Transverse colon (tissue), 4 donors: ENCODE measurements at regions not wholly inside any gene's neighbourhood (a gene's known extent, or its start where the extent isn't known, plus 50 kb on each side); places are given as distances from the start of the nearest gene placed in this dataset.

Experiments used
- DNase-seq: peaks from one replicate; pipeline ENCODE4 v3.0.0-alpha.2; 2019
- H3K27ac ChIP-seq, 4 donors: fragments of 200-600 bp; sonication (generic); 2 replicates each; pipeline ENCODE4 v1.5.1; 2016 to 2018; ENCODE audit warnings: inconsistent platforms in 4 of 4
- H3K27me3 ChIP-seq: fragments of 200-600 bp; sonication (generic); 2 replicates; pipeline ENCODE4 v1.5.1; 2017; ENCODE audit warnings: inconsistent platforms
- H3K36me3 ChIP-seq, 4 donors: fragments of 200-600 bp; sonication (generic); 2 replicates each; pipeline ENCODE4 v1.5.1; 2017 to 2019; ENCODE audit warnings: inconsistent platforms in 4 of 4
- H3K4me1 ChIP-seq, 4 donors: fragments of 200-600 bp; sonication (generic); 2 replicates each; pipeline ENCODE4 v1.5.1; 2017 to 2020; ENCODE audit warnings: inconsistent platforms in 4 of 4
- H3K4me3 ChIP-seq, 4 donors: fragments of 200-600 bp; sonication (generic); 1 replicate in 1 of 4; 2 replicates in 3 of 4; pipeline versions ENCODE4 v1.5.1 to v1.6.1; 2017 to 2019; ENCODE audit warnings: inconsistent platforms in 4 of 4
- H3K9me3 ChIP-seq, 2 donors: fragments of 200-600 bp; sonication (generic); 2 replicates each; pipeline ENCODE4 v1.5.1; 2017 to 2019; ENCODE audit warnings: inconsistent platforms in 2 of 2
- EP300 ChIP-seq: sonication (generic); formaldehyde crosslinking; IDR thresholded peaks from one replicate; pipeline ENCODE4 v1.6.1; 2017; ENCODE audit warnings: antibody characterized with exemption, low read depth
- POLR2A ChIP-seq: fragments of 450-650 bp; IDR thresholded peaks from one replicate; pipeline ENCODE4 v1.6.1; 2016; ENCODE audit warnings: antibody characterized with exemption, mild to moderate bottlenecking, moderate library complexity
- POLR2AphosphoS5 ChIP-seq, 3 donors: sonication (generic); formaldehyde crosslinking; IDR thresholded peaks; one replicate each; pipeline ENCODE4 v1.6.1; 2016; ENCODE audit warnings: antibody characterized with exemption in 3 of 3
- WGBS, 2 donors: methylation state at CpG; one replicate each; pipeline ENCODE4 v1.1.5; 2018; ENCODE audit warnings: low coverage in 1 of 2; 5-methylcytosine and 5-hydroxymethylcytosine counted together
- in situ Hi-C, 4 donors: fragments of 200-750 bp; cut with MboI; loops; one replicate each; pipeline versions ENCODE4 v1.15.0 to v1.15.1; 2017; ENCODE audit warnings: low sequenced_read_pairs in 3 of 4, low pct_ligation_motif_present in 1 of 4, low pct_unique_long_range_greater_than_20kb in 1 of 4
- intact Hi-C: fragments of 100-400 bp; cut with DNase I; formaldehyde crosslinking; loops from one replicate; pipeline ENCODE4 v1.15.1; 2023; ENCODE audit warnings: low total_unique reads
- TF ChIP-seq, protein P1 (sequence below), 5 experiments: fragments of 200-600 bp in 3 of 5; fragments of 450-650 bp in 2 of 5; sonication (generic) in 3 of 5; IDR thresholded peaks; 1 replicate in 2 of 5; 2 replicates in 3 of 5; pipeline ENCODE4 v1.5.1; 2016 to 2017; ENCODE audit warnings: antibody characterized with exemption in 5 of 5, inconsistent platforms in 3 of 5, mild to moderate bottlenecking in 2 of 5, moderate library complexity in 1 of 5

- no peaks in the 10 kb centered on the region for H3K9me3 ChIP-seq
- 83 to 86% methylated on average over 5 of the region's 5 CpGs for WGBS, 2 donors
- TF ChIP-seq POLR2AphosphoS5 (IDR thresholded peaks at IDR 0.05) (no peak), EP300 (no peak), POLR2A (no peak)
- TF ChIP-seq, protein P1, sequence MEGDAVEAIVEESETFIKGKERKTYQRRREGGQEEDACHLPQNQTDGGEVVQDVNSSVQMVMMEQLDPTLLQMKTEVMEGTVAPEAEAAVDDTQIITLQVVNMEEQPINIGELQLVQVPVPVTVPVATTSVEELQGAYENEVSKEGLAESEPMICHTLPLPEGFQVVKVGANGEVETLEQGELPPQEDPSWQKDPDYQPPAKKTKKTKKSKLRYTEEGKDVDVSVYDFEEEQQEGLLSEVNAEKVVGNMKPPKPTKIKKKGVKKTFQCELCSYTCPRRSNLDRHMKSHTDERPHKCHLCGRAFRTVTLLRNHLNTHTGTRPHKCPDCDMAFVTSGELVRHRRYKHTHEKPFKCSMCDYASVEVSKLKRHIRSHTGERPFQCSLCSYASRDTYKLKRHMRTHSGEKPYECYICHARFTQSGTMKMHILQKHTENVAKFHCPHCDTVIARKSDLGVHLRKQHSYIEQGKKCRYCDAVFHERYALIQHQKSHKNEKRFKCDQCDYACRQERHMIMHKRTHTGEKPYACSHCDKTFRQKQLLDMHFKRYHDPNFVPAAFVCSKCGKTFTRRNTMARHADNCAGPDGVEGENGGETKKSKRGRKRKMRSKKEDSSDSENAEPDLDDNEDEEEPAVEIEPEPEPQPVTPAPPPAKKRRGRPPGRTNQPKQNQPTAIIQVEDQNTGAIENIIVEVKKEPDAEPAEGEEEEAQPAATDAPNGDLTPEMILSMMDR (IDR thresholded peaks at IDR 0.05) = no peak
- intact Hi-C loops = no loop called here
- no peak for DNase-seq
- peaks cover 0 to 3% (median 0%) of the 10 kb centered on the region in 4 donors for H3K4me1 ChIP-seq
- no peaks in the 10 kb centered on the region for H3K36me3 ChIP-seq
- in situ Hi-C loops = no loop called here
- H3K4me3 ChIP-seq = no peak overlapping the region
- H3K27ac ChIP-seq = no peak overlapping the region
- no peaks in the 10 kb centered on the region for H3K27me3 ChIP-seq
These were observed 50.2 kb upstream of the ADRA1B start for GRCh38 chr5:159866093-159866492.
